Tibial nerve (tissue), 4 donors: ENCODE measurements at regions not wholly inside any gene's neighbourhood (a gene's known extent, or its start where the extent isn't known, plus 50 kb on each side); places are given as distances from the start of the nearest gene placed in this dataset.

Experiments used
- DNase-seq, 2 donors: peaks; one replicate each; pipeline ENCODE4 v3.0.0-alpha.2; 2019; ENCODE audit warnings: low spot score in 2 of 2
- H3K27ac ChIP-seq, 4 donors: fragments of 200-600 bp; sonication (generic) in 3 of 4; one replicate each; pipeline ENCODE4 v1.5.1; 2017 to 2019; ENCODE audit warnings: mild to moderate bottlenecking in 1 of 4
- H3K27me3 ChIP-seq, 2 donors: fragments of 200-600 bp; sonication (generic) in 1 of 2; one replicate each; pipeline versions ENCODE4 v1.5.1 to v1.6.0; 2017 to 2019
- H3K36me3 ChIP-seq, 3 donors: fragments of 200-600 bp; sonication (generic); one replicate each; pipeline ENCODE4 v1.5.1; 2018 to 2019
- H3K4me1 ChIP-seq, 4 donors: fragments of 200-600 bp; sonication (generic) in 3 of 4; one replicate each; pipeline ENCODE4 v1.5.1; 2017 to 2019
- H3K4me3 ChIP-seq, 4 donors: fragments of 200-600 bp; sonication (generic) in 3 of 4; one replicate each; pipeline ENCODE4 v1.5.1; 2017 to 2019; ENCODE audit warnings: mild to moderate bottlenecking in 1 of 4, moderate library complexity in 1 of 4
- H3K9me3 ChIP-seq, 4 donors: fragments of 200-600 bp; sonication (generic) in 3 of 4; one replicate each; pipeline ENCODE4 v1.5.1; 2017 to 2019
- CTCF ChIP-seq, 5 experiments: fragments of 200-600 bp in 3 of 5; fragments of 450-650 bp in 2 of 5; sonication (generic) in 3 of 5; IDR thresholded peaks; one replicate each; pipeline ENCODE4 v1.5.1; 2016 to 2019; ENCODE audit warnings: antibody characterized with exemption in 5 of 5, mild to moderate bottlenecking in 3 of 5, moderate library complexity in 2 of 5
- EP300 ChIP-seq, 2 donors: sonication (generic); formaldehyde crosslinking; IDR thresholded peaks; one replicate each; pipeline ENCODE4 v1.6.1; 2017; ENCODE audit warnings: antibody characterized with exemption in 2 of 2, mild to moderate bottlenecking in 1 of 2
- POLR2A ChIP-seq, 2 donors: fragments of 450-650 bp; IDR thresholded peaks; one replicate each; pipeline ENCODE4 v1.6.1; 2017; ENCODE audit warnings: antibody characterized with exemption in 2 of 2, mild to moderate bottlenecking in 2 of 2, moderate library complexity in 2 of 2
- WGBS, 2 donors: methylation state at CpG; one replicate each; pipeline ENCODE4 v1.1.5; 2018; 5-methylcytosine and 5-hydroxymethylcytosine counted together

GRCh38 chr12:92543359-92543758 lies 159.4 kb upstream of the PLEKHG7 start:
- DNase-seq: no peak
- no peaks in the 10 kb centered on the region for H3K27me3 ChIP-seq
- no peaks in the 10 kb centered on the region for H3K36me3 ChIP-seq
- TF ChIP-seq POLR2A (IDR thresholded peaks at IDR 0.05) (no peak), EP300 (IDR thresholded peaks at IDR 0.05) (peak in 1 of 2 donors; percentile 15)
- WGBS, 2 donors: 25 to 26% methylated on average over 1 of the region's 1 CpG
- H3K4me1 ChIP-seq: peaks cover 0 to 43% (median 18%) of the 10 kb centered on the region in 4 donors
- no peak overlapping the region for H3K27ac ChIP-seq
- no peaks in the 10 kb centered on the region for H3K9me3 ChIP-seq
- no peak overlapping the region for H3K4me3 ChIP-seq

- WGBS, 2 donors: 93 to 96% methylated on average over 2 of the region's 2 CpGs
- no peak for TF ChIP-seq CTCF (IDR thresholded peaks at IDR 0.05)
- no peak for TF ChIP-seq EP300 (IDR thresholded peaks at IDR 0.05)
- no peak for TF ChIP-seq POLR2A (IDR thresholded peaks at IDR 0.05)
- Histone ChIP-seq H3K36me3 (no peaks in the 10 kb centered on the region), H3K27me3 (no peaks in the 10 kb centered on the region), H3K4me1 (peaks cover 0 to 46% (median 18%) of the 10 kb centered on the region in 4 donors), H3K4me3 (no peak overlapping the region), H3K9me3 (no peaks in the 10 kb centered on the region), H3K27ac (no peak overlapping the region)
- no peak for DNase-seq
Observed at GRCh38 chr12:92541731-92542130, 161.1 kb upstream of the PLEKHG7 start.

DNA sequence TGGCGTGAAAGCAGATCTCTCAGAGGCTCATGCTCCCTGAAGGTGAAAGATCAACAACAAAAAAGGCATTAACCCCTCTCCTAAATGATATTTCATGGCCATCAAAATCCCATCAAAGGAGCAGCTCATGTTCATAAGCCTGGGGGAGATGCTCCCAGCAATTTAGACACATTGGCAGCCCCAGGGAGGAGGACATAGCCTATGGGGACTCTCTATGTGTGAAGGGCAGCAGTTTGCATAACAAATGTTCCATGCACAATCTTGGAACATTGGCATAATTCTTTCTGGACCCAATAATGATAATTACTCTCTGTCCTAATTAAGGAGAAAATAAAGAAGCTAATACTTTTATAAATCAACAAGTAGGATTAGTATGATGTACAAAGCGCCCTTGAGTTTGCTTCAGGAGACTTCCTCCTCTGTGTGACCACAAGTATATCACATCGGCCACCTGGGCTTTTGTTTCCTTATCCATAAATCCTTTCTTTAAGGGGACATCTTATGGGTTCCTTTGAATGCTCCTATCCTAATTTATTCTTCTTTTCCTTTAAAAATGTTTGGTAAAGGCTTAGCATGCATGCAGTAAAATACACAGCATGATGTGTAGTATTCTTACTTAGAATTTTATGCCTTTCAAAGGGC lies 161.9 kb upstream of the PLEKHG7 start:
- Histone ChIP-seq H3K9me3 (no peaks in the 10 kb centered on the region), H3K4me3 (no peak overlapping the region), H3K27me3 (no peaks in the 10 kb centered on the region), H3K27ac (peak overlapping the region in 3 of 4 donors; percentile 32 to 85 (median 77)), H3K4me1 (peaks cover 0 to 49% (median 18%) of the 10 kb centered on the region in 4 donors), H3K36me3 (no peaks in the 10 kb centered on the region)
- no peak for DNase-seq
- TF ChIP-seq EP300 (IDR thresholded peaks at IDR 0.05): no peak
- peak in 1 of 5 experiments; percentile 4 for TF ChIP-seq CTCF (IDR thresholded peaks at IDR 0.05)
- 76 to 77% methylated on average over 3 of the region's 3 CpGs for WGBS, 2 donors

DNA sequence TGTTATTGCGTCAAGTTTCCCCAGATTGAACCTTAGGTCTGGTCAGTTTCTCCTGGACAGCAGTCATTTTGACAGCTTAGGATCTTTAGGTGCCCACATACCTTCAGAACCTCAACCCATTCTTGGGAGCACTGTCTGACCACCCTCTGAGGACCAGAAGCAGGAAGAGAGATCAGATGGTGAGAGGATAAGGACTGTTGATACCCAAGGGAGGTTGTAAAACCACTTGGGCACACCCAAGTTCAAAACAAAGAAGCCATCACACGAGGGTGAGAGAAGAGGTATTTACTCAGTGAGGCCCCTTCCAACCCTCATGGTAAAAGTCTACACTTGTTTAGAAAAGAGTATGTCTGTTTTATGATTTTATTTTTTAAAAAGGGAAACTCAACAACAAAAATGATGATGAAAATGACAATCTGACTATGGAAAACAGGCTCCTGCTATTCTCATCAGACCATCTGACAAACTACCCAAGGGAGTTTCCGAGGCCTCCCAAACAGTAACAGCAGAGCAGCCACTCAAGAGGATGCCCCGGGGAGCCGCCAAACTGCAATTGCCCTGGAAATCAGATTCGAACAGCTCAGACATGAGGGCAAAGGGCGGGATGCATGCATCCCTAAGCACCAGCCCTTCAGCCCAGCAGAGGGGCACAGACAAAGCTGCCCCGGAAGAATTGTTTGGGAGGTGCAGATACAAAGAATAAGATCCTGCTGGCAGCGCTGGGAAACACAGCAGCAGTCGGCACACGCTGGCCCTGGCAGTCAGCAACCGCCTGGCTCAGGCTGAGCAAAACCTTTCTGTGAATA lies 162.6 kb upstream of the PLEKHG7 start:
- no peak for DNase-seq
- TF ChIP-seq CTCF (IDR thresholded peaks at IDR 0.05): peak in 3 of 5 experiments; percentile 20 to 30 (median 25)
- no peak for TF ChIP-seq EP300 (IDR thresholded peaks at IDR 0.05)
- TF ChIP-seq POLR2A (IDR thresholded peaks at IDR 0.05): no peak
- H3K27me3 ChIP-seq: no peaks in the 10 kb centered on the region
- H3K27ac ChIP-seq: peak overlapping the region in 3 of 4 donors; percentile 32 to 85 (median 77)
- H3K36me3 ChIP-seq: no peaks in the 10 kb centered on the region
- no peak overlapping the region for H3K4me3 ChIP-seq
- peaks cover 0 to 51% (median 18%) of the 10 kb centered on the region in 4 donors for H3K4me1 ChIP-seq
- WGBS, 2 donors: 42 to 51% methylated on average over 12 of the region's 12 CpGs
- no peaks in the 10 kb centered on the region for H3K9me3 ChIP-seq

DNA sequence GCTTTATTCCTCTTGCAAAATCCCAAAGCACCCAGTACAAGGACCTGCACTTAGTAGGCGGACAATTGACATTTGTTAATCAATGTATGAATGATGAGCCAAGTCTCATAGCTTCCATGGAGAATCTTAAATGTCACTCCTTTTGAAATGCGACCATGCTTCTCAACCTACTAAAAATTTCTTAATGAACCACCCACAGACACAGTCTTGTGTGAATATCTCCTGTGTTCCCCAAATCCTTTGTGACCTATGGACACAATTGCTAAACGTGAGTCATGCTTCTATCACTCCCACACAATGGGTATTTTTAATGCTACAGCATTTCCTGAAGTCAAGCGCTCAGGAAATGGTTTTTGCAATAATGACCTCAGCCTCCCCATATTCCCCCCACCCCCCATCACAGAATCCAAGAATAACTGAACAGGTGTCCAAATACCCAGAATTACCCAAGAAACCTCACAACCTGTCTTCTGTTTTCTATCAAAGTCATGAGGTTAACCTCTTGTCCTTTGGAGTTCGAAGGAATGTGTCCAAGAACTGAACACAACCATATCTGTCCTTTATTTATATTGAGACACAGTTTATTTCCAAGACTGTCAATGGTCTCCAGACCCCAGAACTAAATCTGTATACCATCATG lies 163.6 kb upstream of the PLEKHG7 start:
- Histone ChIP-seq H3K4me3 (no peak overlapping the region), H3K36me3 (no peaks in the 10 kb centered on the region), H3K4me1 (peaks cover 0 to 50% (median 18%) of the 10 kb centered on the region in 4 donors), H3K27me3 (no peaks in the 10 kb centered on the region), H3K9me3 (no peaks in the 10 kb centered on the region), H3K27ac (peak overlapping the region in 3 of 4 donors; percentile 32 to 85 (median 77))
- TF ChIP-seq EP300 (IDR thresholded peaks at IDR 0.05) (peak in 1 of 2 donors; percentile 81), POLR2A (IDR thresholded peaks at IDR 0.05) (no peak), CTCF (IDR thresholded peaks at IDR 0.05) (no peak)
- WGBS, 2 donors: 32 to 34% methylated on average over 5 of the region's 5 CpGs
- DNase-seq: no peak
